ENCODE measurements at regions not wholly inside any gene's neighbourhood (a gene's known extent, or its start where the extent isn't known, plus 50 kb on each side); places are given as distances from the start of the nearest gene placed in this dataset.
"Not testable (repeated sequence)": the region's sequence is repeated elsewhere in the genome, so short reads cannot be mapped to it uniquely, and the experiment has no call there.

GRCh38 chr21:9769718-9770690 lies 751.4 kb upstream of the TPTE start:
- not testable (repeated sequence) for H3K27ac ChIP-seq (ENCODE audit: low read depth in 1 of 2, low read length in 2 of 2); H3K36me3 ChIP-seq (ENCODE audit: control insufficient read depth in 4 of 4, insufficient read depth in 3 of 4, low read depth in 1 of 4, low read length in 3 of 4); H3K9ac ChIP-seq (ENCODE audit: low read depth in 1 of 2, low read length in 2 of 2); H3K27me3 ChIP-seq (ENCODE audit: control insufficient read depth in 4 of 4, insufficient read depth in 4 of 4, low read length in 3 of 4); H3K4me3 ChIP-seq (ENCODE audit: low read depth in 1 of 3, low read length in 3 of 3); H3K4me1 ChIP-seq (ENCODE audit: control insufficient read depth in 4 of 4, insufficient read depth in 4 of 4, low read length in 3 of 4)
- WGBS = 64% methylated on average over 17 of the region's 17 CpGs
- DNase-seq (ENCODE audit: low spot score) = peak; percentile 31
- H3K9me3 ChIP-seq (ENCODE audit: control insufficient read depth in 4 of 4, low read length in 3 of 4) = peaks cover 2 to 14% (median 10%) of the 10 kb centered on the region in 4 donors

GRCh38 chr21:9771466-9772347 lies 749.7 kb upstream of the TPTE start:
- not testable (repeated sequence) for H3K9ac ChIP-seq (ENCODE audit: low read depth in 1 of 2, low read length in 2 of 2); H3K4me1 ChIP-seq (ENCODE audit: control insufficient read depth in 4 of 4, insufficient read depth in 4 of 4, low read length in 3 of 4); H3K27ac ChIP-seq (ENCODE audit: low read depth in 1 of 2, low read length in 2 of 2); H3K36me3 ChIP-seq (ENCODE audit: control insufficient read depth in 4 of 4, insufficient read depth in 3 of 4, low read depth in 1 of 4, low read length in 3 of 4); DNase-seq (ENCODE audit: low spot score); H3K27me3 ChIP-seq (ENCODE audit: control insufficient read depth in 4 of 4, insufficient read depth in 4 of 4, low read length in 3 of 4); H3K4me3 ChIP-seq (ENCODE audit: low read depth in 1 of 3, low read length in 3 of 3)
- peaks cover 2 to 14% (median 10%) of the 10 kb centered on the region in 4 donors for H3K9me3 ChIP-seq (ENCODE audit: control insufficient read depth in 4 of 4, low read length in 3 of 4)
- WGBS = 59% methylated on average over 17 of the region's 17 CpGs

GRCh38 chr21:9772348-9772672 lies 749.1 kb upstream of the TPTE start:
- Histone ChIP-seq H3K27me3 (ENCODE audit: control insufficient read depth in 4 of 4, insufficient read depth in 4 of 4, low read length in 3 of 4) (peaks cover 0 to 5% (median 3%) of the 10 kb centered on the region in 4 donors), H3K4me3 (ENCODE audit: low read depth in 1 of 3, low read length in 3 of 3) (no peak overlapping the region), H3K9me3 (ENCODE audit: control insufficient read depth in 4 of 4, low read length in 3 of 4) (peaks cover 2 to 14% (median 9%) of the 10 kb centered on the region in 4 donors), H3K27ac (ENCODE audit: low read depth in 1 of 2, low read length in 2 of 2) (no peak overlapping the region), H3K36me3 (ENCODE audit: control insufficient read depth in 4 of 4, insufficient read depth in 3 of 4, low read depth in 1 of 4, low read length in 3 of 4) (no peaks in the 10 kb centered on the region), H3K9ac (ENCODE audit: low read depth in 1 of 2, low read length in 2 of 2) (no peak overlapping the region), H3K4me1 (ENCODE audit: control insufficient read depth in 4 of 4, insufficient read depth in 4 of 4, low read length in 3 of 4) (no peaks in the 10 kb centered on the region)
- TF ChIP-seq EGR1 (IDR thresholded peaks at IDR 0.05; ENCODE audit: low read depth in 2 of 2) (no peak), REST (IDR thresholded peaks at IDR 0.05) (no peak), JUND (IDR thresholded peaks at IDR 0.05) (no peak), ATF3 (IDR thresholded peaks at IDR 0.05) (no peak), TAF1 (conservative IDR thresholded peaks at IDR 0.05) (no peak), NR2F2 (IDR thresholded peaks at IDR 0.05) (no peak), HNF4G (IDR thresholded peaks at IDR 0.05) (no peak), CTCF (IDR thresholded peaks at IDR 0.05; ENCODE audit: low read depth, low read length, missing input control) (no peak), SP1 (IDR thresholded peaks at IDR 0.05) (no peak)
- WGBS = 54% methylated on average over 6 of the region's 6 CpGs
- no peak for DNase-seq (ENCODE audit: low spot score)

GRCh38 chr21:9772877-9773420 lies 748.4 kb upstream of the TPTE start:
- H3K4me1 ChIP-seq (ENCODE audit: control insufficient read depth in 4 of 4, insufficient read depth in 4 of 4, low read length in 3 of 4); H3K9me3 ChIP-seq (ENCODE audit: control insufficient read depth in 4 of 4, low read length in 3 of 4); H3K36me3 ChIP-seq (ENCODE audit: control insufficient read depth in 4 of 4, insufficient read depth in 3 of 4, low read depth in 1 of 4, low read length in 3 of 4); H3K4me3 ChIP-seq (ENCODE audit: low read depth in 1 of 3, low read length in 3 of 3); H3K27ac ChIP-seq (ENCODE audit: low read depth in 1 of 2, low read length in 2 of 2); DNase-seq (ENCODE audit: low spot score); H3K9ac ChIP-seq (ENCODE audit: low read depth in 1 of 2, low read length in 2 of 2); H3K27me3 ChIP-seq (ENCODE audit: control insufficient read depth in 4 of 4, insufficient read depth in 4 of 4, low read length in 3 of 4): not testable (repeated sequence)
- 62% methylated on average over 8 of the region's 8 CpGs for WGBS
